GM23338 (cell line): ENCODE measurements at regions not wholly inside any gene's neighbourhood (a gene's known extent, or its start where the extent isn't known, plus 50 kb on each side); places are given as distances from the start of the nearest gene placed in this dataset.

Source experiments
- ATAC-seq: fragments of 200-7000 bp; cut with Tn5 transposase; 3 replicates; pipeline ENCODE4 v1.9.1; 2020
- DNase-seq: peaks from one replicate; pipeline ENCODE4 v3.0.0-alpha.2; 2015; ENCODE audit warnings: low spot score
- H2AFZ ChIP-seq: fragments of 200-600 bp; sonication (generic); 2 replicates; pipeline ENCODE4 v1.8.0; 2016; ENCODE audit warnings: antibody characterized with exemption, mild to moderate bottlenecking, moderate library complexity
- H3F3A ChIP-seq: fragments of 200-600 bp; sonication (generic); replicated peaks from 2 replicates; pipeline ENCODE4 v1.8.0; 2017; ENCODE audit warnings: antibody characterized with exemption, mixed run types, low read depth
- H3K27ac ChIP-seq: fragments of 200-600 bp; sonication (generic); 2 replicates; pipeline ENCODE4 v1.6.1; 2016; ENCODE audit warnings: low read depth
- H3K27me3 ChIP-seq: fragments of 200-600 bp; sonication (generic); 2 replicates; pipeline ENCODE4 v1.8.0; 2016; ENCODE audit warnings: mild to moderate bottlenecking, mixed run types, moderate library complexity; ENCODE audit not compliant: insufficient read depth
- H3K36me3 ChIP-seq: fragments of 200-600 bp; sonication (generic); 2 replicates; pipeline ENCODE4 v1.8.0; 2016; ENCODE audit warnings: mild to moderate bottlenecking; ENCODE audit not compliant: insufficient read depth
- H3K4me1 ChIP-seq: fragments of 200-600 bp; sonication (generic); 2 replicates; pipeline ENCODE4 v1.8.0; 2016; ENCODE audit warnings: mild to moderate bottlenecking, moderate library complexity; ENCODE audit not compliant: insufficient read depth
- H3K4me2 ChIP-seq: fragments of 200-600 bp; sonication (generic); 2 replicates; pipeline ENCODE4 v1.7.1; 2017; ENCODE audit warnings: mixed run types
- H3K4me3 ChIP-seq: fragments of 200-600 bp; sonication (generic); 2 replicates; pipeline ENCODE4 v1.6.1; 2016; ENCODE audit warnings: mixed run types
- H3K79me2 ChIP-seq: fragments of 200-600 bp; sonication (generic); replicated peaks from 2 replicates; pipeline ENCODE4 v1.8.0; 2017; ENCODE audit warnings: mild to moderate bottlenecking; ENCODE audit not compliant: insufficient read depth
- H3K9me2 ChIP-seq: fragments of 200-600 bp; sonication (generic); 2 replicates; pipeline ENCODE4 v1.8.0; 2017; ENCODE audit not compliant: insufficient read depth
- H4K20me1 ChIP-seq: fragments of 200-600 bp; sonication (generic); replicated peaks from 2 replicates; pipeline ENCODE4 v1.8.0; 2017; ENCODE audit warnings: mild to moderate bottlenecking; ENCODE audit not compliant: insufficient read depth
- H3K27ac Mint-ChIP-seq: 2 replicates; pipeline ENCODE4 v1.8.0; 2020; ENCODE audit warnings: inconsistent platforms, mild to moderate bottlenecking, moderate library complexity, mixed read lengths
- H3K27me3 Mint-ChIP-seq: 3 replicates; pipeline ENCODE4 v1.8.0; 2022; ENCODE audit warnings: low read depth, mild to moderate bottlenecking, moderate library complexity, mixed read lengths, inconsistent platforms; ENCODE audit not compliant: insufficient read depth, poor library complexity
- H3K36me3 Mint-ChIP-seq: 3 replicates; pipeline ENCODE4 v1.8.0; 2021; ENCODE audit warnings: low read depth, mild to moderate bottlenecking, inconsistent platforms, moderate library complexity, mixed read lengths
- H3K4me1 Mint-ChIP-seq: 3 replicates; pipeline ENCODE4 v1.8.0; 2020; ENCODE audit warnings: mild to moderate bottlenecking, inconsistent platforms, mixed read lengths
- H3K4me3 Mint-ChIP-seq: 3 replicates; pipeline ENCODE4 v1.8.0; 2021; ENCODE audit warnings: moderate library complexity, mild to moderate bottlenecking, inconsistent platforms, mixed read lengths
- H3K9me3 Mint-ChIP-seq: 3 replicates; pipeline ENCODE4 v1.8.0; 2020; ENCODE audit warnings: moderate library complexity, mild to moderate bottlenecking, inconsistent platforms, mixed read lengths
- CREB1 ChIP-seq: fragments of 250-450 bp; sonication (Bioruptor Pico); IDR thresholded peaks from 2 replicates; pipeline ENCODE4 v1.5.0; 2020; ENCODE audit warnings: low read depth, mild to moderate bottlenecking, moderate library complexity
- CTCF ChIP-seq, 2 experiments: fragments of 200-600 bp in 1 of 2; sonication (generic) in 1 of 2; conservative IDR thresholded peaks; 2 replicates each; pipeline versions ENCODE4 v1.5.1 to v1.6.1; 2016 to 2017; ENCODE audit warnings: antibody characterized with exemption in 2 of 2, low read depth in 2 of 2, mild to moderate bottlenecking in 2 of 2, moderate library complexity in 1 of 2
- ETS1 ChIP-seq: IDR thresholded peaks from 2 replicates; pipeline ENCODE4 v1.6.1; 2016; ENCODE audit warnings: antibody characterized with exemption
- EZH2 ChIP-seq: fragments of 200-600 bp; sonication (generic); IDR thresholded peaks from one replicate; pipeline ENCODE4 v1.8.0; 2017; ENCODE audit warnings: antibody characterized with exemption, mild to moderate bottlenecking, low read depth; ENCODE audit not compliant: unreplicated experiment
- EZH2phosphoT487 ChIP-seq: fragments of 200-600 bp; sonication (generic); IDR thresholded peaks from one replicate; pipeline ENCODE4 v1.8.1; 2018; ENCODE audit warnings: antibody characterized with exemption; ENCODE audit not compliant: unreplicated experiment
- JUNB ChIP-seq: IDR thresholded peaks from one replicate; pipeline ENCODE4 v1.6.1; 2016; ENCODE audit warnings: antibody characterized with exemption; ENCODE audit not compliant: unreplicated experiment
- NANOG ChIP-seq: IDR thresholded peaks from 2 replicates; pipeline ENCODE4 v1.6.1; 2016; ENCODE audit warnings: antibody characterized with exemption, borderline replicate concordance
- POLR2AphosphoS5 ChIP-seq: IDR thresholded peaks from 2 replicates; pipeline ENCODE4 v1.6.1; 2016; ENCODE audit warnings: antibody characterized with exemption, low read depth
- REST ChIP-seq: IDR thresholded peaks from one replicate; pipeline ENCODE4 v1.6.1; 2018; ENCODE audit warnings: antibody characterized with exemption; ENCODE audit not compliant: unreplicated experiment
- STAT1 ChIP-seq: IDR thresholded peaks from one replicate; pipeline ENCODE4 v1.6.1; 2016; ENCODE audit warnings: antibody characterized with exemption; ENCODE audit not compliant: unreplicated experiment
- ZNF114 ChIP-seq: fragments of 250-450 bp; sonication (Bioruptor Pico); IDR thresholded peaks from 2 replicates; pipeline ENCODE4 v1.5.0; 2020; ENCODE audit warnings: mild to moderate bottlenecking, moderate library complexity
- ZNF331 ChIP-seq: fragments of 250-450 bp; sonication (Bioruptor Pico); IDR thresholded peaks from 2 replicates; pipeline ENCODE4 v1.5.0; 2020; ENCODE audit warnings: low read depth, mild to moderate bottlenecking, moderate library complexity
- ZNF462 ChIP-seq: fragments of 250-450 bp; sonication (Bioruptor Pico); IDR thresholded peaks from 2 replicates; pipeline ENCODE4 v1.5.0; 2020; ENCODE audit warnings: mild to moderate bottlenecking, moderate library complexity

- no peaks in the 10 kb centered on the region for H4K20me1 ChIP-seq
- no peak overlapping the region for H3K27ac Mint-ChIP-seq
- no peak overlapping the region for H2AFZ ChIP-seq
- no peaks in the 10 kb centered on the region for H3K9me3 Mint-ChIP-seq
- H3K27me3 ChIP-seq, result peaks cover 6% of the 10 kb centered on the region
- H3K36me3 Mint-ChIP-seq, result no peaks in the 10 kb centered on the region
- no peak for TF ChIP-seq EZH2
- TF ChIP-seq ETS1, result no peak
- no peak for TF ChIP-seq ZNF462
- no peak for TF ChIP-seq EZH2phosphoT487
- TF ChIP-seq NANOG, result no peak
- TF ChIP-seq JUNB, result no peak
- no peak for TF ChIP-seq CREB1 (CRISPR knock-in tag)
- no peak for TF ChIP-seq POLR2AphosphoS5
- TF ChIP-seq ZNF331, result no peak
- no peak for TF ChIP-seq STAT1
- no peak for TF ChIP-seq ZNF114 (CRISPR knock-in tag)
- TF ChIP-seq CTCF (conservative IDR thresholded peaks at IDR 0.05; ENCODE audit: low read depth in 2 of 2), result no peak
- TF ChIP-seq REST, result no peak
- ATAC-seq (no peak), DNase-seq (no peak)
- peaks cover 17% of the 10 kb centered on the region for H3K27me3 Mint-ChIP-seq
- H3K4me2 ChIP-seq, result no peak overlapping the region
- no peak overlapping the region for H3K4me3 ChIP-seq
- H3K4me1 ChIP-seq, result peaks cover 4% of the 10 kb centered on the region
- H3K27ac ChIP-seq, result no peak overlapping the region
- no peak overlapping the region for H3K4me3 Mint-ChIP-seq
- no peaks in the 10 kb centered on the region for H3K79me2 ChIP-seq
- H3K4me1 Mint-ChIP-seq, result peaks cover 8% of the 10 kb centered on the region
- no peaks in the 10 kb centered on the region for H3F3A ChIP-seq
- H3K9me2 ChIP-seq, result no peaks in the 10 kb centered on the region
- no peaks in the 10 kb centered on the region for H3K36me3 ChIP-seq
These were observed 192.3 kb upstream of the ZMIZ1 start for GRCh38 chr10:78876449-78876848.
